Neuronal stem cell (in vitro differentiated cells): ENCODE measurements at regions not wholly inside any gene's neighbourhood (a gene's known extent, or its start where the extent isn't known, plus 50 kb on each side); places are given as distances from the start of the nearest gene placed in this dataset.

Experiments
- DNase-seq: peaks from one replicate; pipeline ENCODE4 v3.0.0-alpha.2; 2013; ENCODE audit warnings: low spot score
- H2AFZ ChIP-seq: one replicate; pipeline ENCODE4 v1.6.1; 2013; ENCODE audit warnings: mild to moderate bottlenecking, low read length, inconsistent platforms
- H2AK5ac ChIP-seq: 2 replicates; pipeline ENCODE4 v1.6.1; 2013; ENCODE audit warnings: low read depth, mild to moderate bottlenecking, inconsistent platforms, low read length, moderate library complexity, mixed read lengths
- H2BK120ac ChIP-seq: 2 replicates; pipeline ENCODE4 v1.6.1; 2013; ENCODE audit warnings: low read depth, mild to moderate bottlenecking, inconsistent platforms, low read length, moderate library complexity, mixed read lengths
- H2BK12ac ChIP-seq: one replicate; pipeline ENCODE4 v1.6.1; 2013; ENCODE audit warnings: low read length, inconsistent platforms
- H2BK15ac ChIP-seq: 2 replicates; pipeline ENCODE4 v1.6.1; 2013; ENCODE audit warnings: mild to moderate bottlenecking, low read length, inconsistent platforms, mixed read lengths
- H2BK5ac ChIP-seq: one replicate; pipeline ENCODE4 v1.6.1; 2013; ENCODE audit warnings: inconsistent platforms, mild to moderate bottlenecking, low read length, moderate library complexity
- H3K14ac ChIP-seq: one replicate; pipeline ENCODE4 v1.6.1; 2013; ENCODE audit warnings: low read length, inconsistent platforms
- H3K18ac ChIP-seq: 2 replicates; pipeline ENCODE4 v1.6.1; 2013; ENCODE audit warnings: low read length, inconsistent platforms
- H3K23ac ChIP-seq: 2 replicates; pipeline ENCODE4 v1.6.1; 2013; ENCODE audit warnings: low read depth, mild to moderate bottlenecking, mixed read lengths, low read length, inconsistent platforms; ENCODE audit not compliant: poor library complexity
- H3K27ac ChIP-seq: replicated peaks from 3 replicates; pipeline ENCODE4 v1.5.1; 2013; ENCODE audit warnings: low read length, inconsistent platforms
- H3K27me3 ChIP-seq, 3 experiments: 2 replicates each; pipeline ENCODE4 v1.6.1; 2013; ENCODE audit warnings: low read length in 3 of 3, mild to moderate bottlenecking in 2 of 3, inconsistent platforms in 1 of 3, low read depth in 1 of 3, mixed read lengths in 1 of 3, moderate library complexity in 1 of 3; ENCODE audit not compliant: control insufficient read depth in 3 of 3, insufficient read depth in 3 of 3
- H3K36me3 ChIP-seq, 2 donors: replicated peaks in 1 of 2; 2 replicates each; pipeline ENCODE4 v1.6.1; 2013; ENCODE audit warnings: low read length in 2 of 2; ENCODE audit not compliant: control insufficient read depth in 2 of 2, insufficient read depth in 2 of 2
- H3K4ac ChIP-seq: 2 replicates; pipeline ENCODE4 v1.6.1; 2013; ENCODE audit warnings: inconsistent platforms, mild to moderate bottlenecking, low read length, moderate library complexity
- H3K4me1 ChIP-seq, 2 donors: 1 replicate in 1 of 2; 2 replicates in 1 of 2; pipeline ENCODE4 v1.6.1; 2013; ENCODE audit warnings: low read length in 2 of 2, low read depth in 1 of 2; ENCODE audit not compliant: control insufficient read depth in 2 of 2, insufficient read depth in 1 of 2
- H3K4me2 ChIP-seq: one replicate; pipeline ENCODE4 v1.6.1; 2013; ENCODE audit warnings: mild to moderate bottlenecking, low read length, inconsistent platforms; ENCODE audit not compliant: insufficient read depth, poor library complexity, severe bottlenecking
- H3K4me3 ChIP-seq, 2 donors: 2 replicates each; pipeline ENCODE4 v1.5.1; 2013; ENCODE audit warnings: low read length in 2 of 2, mild to moderate bottlenecking in 2 of 2, inconsistent platforms in 1 of 2, moderate library complexity in 1 of 2
- H3K79me1 ChIP-seq: one replicate; pipeline ENCODE4 v1.6.1; 2013; ENCODE audit warnings: low read depth, mild to moderate bottlenecking, inconsistent platforms, low read length, moderate library complexity
- H3K9ac ChIP-seq: one replicate; pipeline ENCODE4 v1.6.1; 2013; ENCODE audit warnings: mild to moderate bottlenecking, low read depth, low read length, inconsistent platforms; ENCODE audit not compliant: poor library complexity
- H3K9me3 ChIP-seq, 2 donors: replicated peaks in 1 of 2; 2 replicates each; pipeline versions ENCODE3 to v1.6.1; 2013; ENCODE audit warnings: low read length in 2 of 2, mild to moderate bottlenecking in 2 of 2, inconsistent platforms in 1 of 2, low read depth in 1 of 2, mixed read lengths in 1 of 2, moderate library complexity in 1 of 2; ENCODE audit not compliant: control insufficient read depth in 2 of 2, insufficient read depth in 1 of 2
- H4K8ac ChIP-seq: one replicate; pipeline ENCODE4 v1.6.1; 2013; ENCODE audit warnings: low read depth, mild to moderate bottlenecking, inconsistent platforms, low read length, moderate library complexity
- H4K91ac ChIP-seq: one replicate; pipeline ENCODE4 v1.6.1; 2013; ENCODE audit warnings: low read length, low read depth, mild to moderate bottlenecking, inconsistent platforms; ENCODE audit not compliant: poor library complexity
- WGBS, 2 donors: extraction: QIAGEN DNeasy Blood & Tissue Kit; methylation state at CpG; one replicate each; pipeline ENCODE4 v1.1.7; 2013; ENCODE audit warnings: missing lambda C conversion rate in 2 of 2, mixed read lengths in 1 of 2; ENCODE audit not compliant: insufficient read length in 2 of 2, insufficient replicate concordance in 1 of 2; ENCODE audit errors: extremely low coverage in 2 of 2; 5-methylcytosine and 5-hydroxymethylcytosine counted together

- Histone ChIP-seq H3K4me1 (no peaks in the 10 kb centered on the region), H2BK12ac (no peak overlapping the region), H4K8ac (no peak overlapping the region), H3K36me3 (no peaks in the 10 kb centered on the region), H3K79me1 (no peaks in the 10 kb centered on the region), H3K23ac (no peak overlapping the region), H2BK15ac (no peak overlapping the region), H3K4me3 (no peak overlapping the region), H3K27ac (no peak overlapping the region), H3K18ac (no peak overlapping the region), H2BK5ac (no peak overlapping the region), H4K91ac (no peak overlapping the region), H3K4ac (no peak overlapping the region), H2AK5ac (no peak overlapping the region), H2BK120ac (no peak overlapping the region), H3K4me2 (no peak overlapping the region), H3K14ac (no peak overlapping the region), H3K9ac (no peak overlapping the region), H3K9me3 (no peaks in the 10 kb centered on the region), H3K27me3 (no peaks in the 10 kb centered on the region), H2AFZ (no peak overlapping the region)
- DNase-seq = no peak
- WGBS, 2 donors = no CpG with 5 or more reads among the region's 1 CpG
These were observed 172.7 kb downstream of the GABRG1 start for GRCh38 chr4:45951153-45951552.

- Histone ChIP-seq H3K36me3 (no peaks in the 10 kb centered on the region), H2AK5ac (no peak overlapping the region), H2AFZ (no peak overlapping the region), H2BK120ac (no peak overlapping the region), H3K27ac (no peak overlapping the region), H2BK5ac (no peak overlapping the region), H3K4me3 (no peak overlapping the region), H4K8ac (no peak overlapping the region), H3K4ac (no peak overlapping the region), H3K9ac (no peak overlapping the region), H3K27me3 (no peaks in the 10 kb centered on the region), H3K23ac (no peak overlapping the region), H3K4me1 (no peaks in the 10 kb centered on the region), H4K91ac (no peak overlapping the region), H3K18ac (no peak overlapping the region), H3K9me3 (no peaks in the 10 kb centered on the region), H3K4me2 (no peak overlapping the region), H2BK15ac (no peak overlapping the region), H3K14ac (no peak overlapping the region), H3K79me1 (no peaks in the 10 kb centered on the region), H2BK12ac (no peak overlapping the region)
- WGBS, 2 donors = no CpG with 5 or more reads among the region's 1 CpG
- DNase-seq = no peak
These were observed 177.2 kb downstream of the GABRG1 start for GRCh38 chr4:45946699-45947098.

GRCh38 chr4:45944000-45944399 lies 179.9 kb downstream of the GABRG1 start:
- no peak overlapping the region for H2BK12ac ChIP-seq
- H3K4me3 ChIP-seq = no peak overlapping the region
- H2AFZ ChIP-seq = no peak overlapping the region
- no peaks in the 10 kb centered on the region for H3K9me3 ChIP-seq
- no peak overlapping the region for H3K14ac ChIP-seq
- no peaks in the 10 kb centered on the region for H3K4me1 ChIP-seq
- H2BK15ac ChIP-seq = no peak overlapping the region
- no peaks in the 10 kb centered on the region for H3K36me3 ChIP-seq
- H3K9ac ChIP-seq = no peak overlapping the region
- H3K23ac ChIP-seq = no peak overlapping the region
- no peak for DNase-seq
- H3K4ac ChIP-seq = no peak overlapping the region
- H2BK120ac ChIP-seq = no peak overlapping the region
- no peak overlapping the region for H4K91ac ChIP-seq
- no peaks in the 10 kb centered on the region for H3K79me1 ChIP-seq
- no CpG with 5 or more reads among the region's 1 CpG for WGBS, 2 donors
- no peak overlapping the region for H2BK5ac ChIP-seq
- no peaks in the 10 kb centered on the region for H3K27me3 ChIP-seq
- no peak overlapping the region for H3K27ac ChIP-seq
- no peak overlapping the region for H2AK5ac ChIP-seq
- H3K18ac ChIP-seq = no peak overlapping the region
- no peak overlapping the region for H3K4me2 ChIP-seq
- no peak overlapping the region for H4K8ac ChIP-seq

DNA sequence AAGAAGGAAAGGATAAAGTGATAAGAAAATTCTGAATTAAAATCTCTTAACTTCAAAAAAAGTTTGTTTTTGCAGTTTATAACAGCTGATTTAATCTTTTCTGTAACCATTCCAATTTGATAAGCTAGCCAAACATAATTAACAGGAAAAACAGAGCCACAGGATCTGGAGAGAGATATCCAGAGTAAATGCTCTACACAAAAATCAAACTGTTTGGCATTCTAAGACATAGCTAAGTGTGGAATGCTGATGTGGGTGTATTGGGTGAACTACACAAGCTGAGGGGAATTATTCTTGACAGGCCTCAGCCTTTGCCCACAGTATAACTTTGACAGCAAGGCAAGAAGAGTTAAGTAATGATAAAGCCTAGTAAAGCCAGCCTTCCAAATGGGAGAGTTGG lies 184.8 kb downstream of the GABRG1 start:
- no peak overlapping the region for H2AFZ ChIP-seq
- no peak overlapping the region for H2BK12ac ChIP-seq
- no peak overlapping the region for H3K14ac ChIP-seq
- no peak for DNase-seq
- H3K9me3 ChIP-seq = no peaks in the 10 kb centered on the region
- H3K36me3 ChIP-seq = no peaks in the 10 kb centered on the region
- H2BK15ac ChIP-seq = no peak overlapping the region
- H4K8ac ChIP-seq = no peak overlapping the region
- H3K4me2 ChIP-seq = no peak overlapping the region
- no peaks in the 10 kb centered on the region for H3K79me1 ChIP-seq
- H3K4me3 ChIP-seq = no peak overlapping the region
- no peak overlapping the region for H2BK120ac ChIP-seq
- H4K91ac ChIP-seq = no peak overlapping the region
- no peak overlapping the region for H3K23ac ChIP-seq
- H2BK5ac ChIP-seq = no peak overlapping the region
- no peak overlapping the region for H3K18ac ChIP-seq
- no peaks in the 10 kb centered on the region for H3K27me3 ChIP-seq
- no peak overlapping the region for H3K4ac ChIP-seq
- H3K4me1 ChIP-seq = no peaks in the 10 kb centered on the region
- no peak overlapping the region for H3K9ac ChIP-seq
- H3K27ac ChIP-seq = no peak overlapping the region
- no peak overlapping the region for H2AK5ac ChIP-seq
